Stimulated activated naive CD4-positive, alpha-beta T cell (primary cell): ENCODE measurements at regions not wholly inside any gene's neighbourhood (a gene's known extent, or its start where the extent isn't known, plus 50 kb on each side); places are given as distances from the start of the nearest gene placed in this dataset.
"Not testable (repeated sequence)": the region's sequence is repeated elsewhere in the genome, so short reads cannot be mapped to it uniquely, and the experiment has no call there.

Experiments used
- DNase-seq, 6 experiments: peaks; one replicate each; lab custom pipeline; 2025; lab: John Stamatoyannopoulos, UW

DNA sequence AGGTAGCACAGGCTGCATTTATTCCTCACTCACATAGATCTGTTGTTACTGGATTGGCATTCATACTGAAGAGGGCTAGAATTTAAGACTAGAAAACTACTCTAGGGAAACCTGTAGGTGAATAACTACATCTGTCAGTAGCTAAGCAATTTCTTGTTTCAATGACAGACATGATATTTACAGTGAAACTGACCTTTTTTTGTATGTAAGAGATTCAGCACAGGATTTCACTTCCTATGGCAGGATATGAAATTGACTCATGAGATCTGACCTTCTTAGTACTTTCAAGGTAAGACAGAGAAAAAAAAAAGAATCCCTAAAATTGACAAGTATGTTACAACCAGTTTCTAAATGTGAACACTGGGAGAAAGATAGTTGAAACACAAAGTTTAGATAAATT, 189.8 kb upstream of the SLC16A7 start:
- no peak for DNase-seq

DNA sequence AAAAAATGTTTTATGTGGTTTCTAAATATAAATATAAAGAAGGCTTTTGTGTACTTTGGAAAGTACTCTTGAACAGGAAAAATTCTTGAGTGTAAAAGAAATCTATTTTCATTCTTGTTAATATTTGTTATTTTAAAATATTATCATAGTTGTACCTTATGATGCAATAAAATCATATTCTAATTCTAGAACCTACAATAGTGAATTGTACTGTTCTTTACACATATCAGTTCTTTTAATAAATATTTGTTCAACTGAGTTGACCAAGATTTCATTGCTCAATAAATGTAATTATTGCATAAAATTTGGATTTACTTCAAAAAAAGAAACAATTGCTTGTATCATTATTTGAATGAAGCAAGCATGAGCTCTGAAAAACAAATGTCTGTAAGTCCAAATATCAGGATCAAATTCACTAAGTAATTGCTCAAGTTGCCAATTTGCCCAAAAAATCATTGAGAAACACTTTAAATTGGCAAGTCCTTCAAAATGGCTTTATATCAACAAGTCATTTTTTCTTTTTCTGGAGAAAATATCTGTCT, 191.6 kb upstream of the SLC16A7 start:
- no peak for DNase-seq

- DNase-seq: peak in 3 of 6 experiments; percentile 1 to 41 (median 38)
These were observed 192.4 kb upstream of the SLC16A7 start for GRCh38 chr12:59403259-59403932.

DNA sequence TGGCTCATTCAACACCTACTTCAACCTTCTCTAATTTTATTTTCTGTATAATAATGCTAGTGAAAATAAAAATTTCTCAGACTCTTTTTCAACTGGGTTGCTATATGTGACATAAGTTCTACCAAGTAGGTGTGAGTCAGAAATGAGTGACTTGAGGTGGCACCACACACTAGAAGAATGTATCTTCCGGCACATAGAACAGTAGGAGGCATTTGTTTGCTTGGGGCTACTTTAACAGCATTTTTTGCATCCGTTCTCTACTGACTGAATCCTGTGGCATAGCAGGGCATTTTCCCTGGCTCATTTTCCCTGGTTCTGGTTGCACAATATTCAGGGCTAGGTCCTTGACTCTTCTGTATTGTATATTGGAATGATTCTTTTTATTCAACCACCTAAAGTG, 194.0 kb upstream of the SLC16A7 start:
- DNase-seq: no peak

GRCh38 chr12:59398164-59398563, 197.7 kb upstream of the SLC16A7 start:
- DNase-seq: no peak

- no peak for DNase-seq
These were observed 198.9 kb upstream of the SLC16A7 start for GRCh38 chr12:59396919-59397318.

DNA sequence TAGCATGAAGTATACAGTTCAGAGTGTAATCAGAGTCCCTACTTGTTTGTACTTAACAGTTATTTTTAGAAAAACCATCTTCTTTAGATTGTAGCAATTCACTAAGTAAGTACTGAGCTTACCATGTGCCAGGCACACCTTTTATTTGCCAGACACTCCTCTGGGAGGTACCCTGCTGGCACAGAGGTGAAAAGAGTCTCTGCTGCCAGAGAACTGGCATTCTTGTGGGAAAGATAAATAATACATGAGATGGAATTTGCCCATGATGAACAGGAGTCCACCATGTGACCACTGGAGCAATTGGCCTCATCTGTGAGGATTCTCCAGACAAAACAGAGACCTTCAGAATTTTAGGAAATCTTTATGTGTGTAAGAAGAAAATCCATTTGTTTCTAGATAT, 199.3 kb upstream of the SLC16A7 start:
- DNase-seq: no peak

- DNase-seq: not testable (repeated sequence)
These were observed 200.5 kb upstream of the SLC16A7 start for GRCh38 chr12:59395310-59395709.

DNA sequence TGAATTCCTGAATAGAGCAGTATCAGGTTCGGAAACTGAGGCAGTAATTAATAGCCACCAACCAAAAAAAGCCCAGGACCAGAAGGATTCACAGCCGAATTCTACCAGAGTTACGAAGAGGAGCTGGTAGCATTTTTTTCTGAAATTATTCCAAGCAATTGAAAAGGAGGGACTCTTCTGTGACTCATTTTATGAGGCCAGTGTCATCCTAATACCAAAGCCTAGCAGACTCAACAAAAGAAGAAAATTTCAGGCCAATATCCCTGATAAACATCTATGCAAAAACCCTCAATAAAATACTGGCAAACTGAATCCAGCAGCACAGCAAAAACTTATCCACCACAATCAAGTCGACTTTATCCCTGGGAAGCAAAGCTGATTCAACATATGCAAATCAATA, 202.3 kb upstream of the SLC16A7 start:
- no peak for DNase-seq

- no peak for DNase-seq
These were observed 205.8 kb upstream of the SLC16A7 start for GRCh38 chr12:59389968-59390576.

- no peak for DNase-seq
These were observed 207.1 kb upstream of the SLC16A7 start for GRCh38 chr12:59388694-59389093.

DNA sequence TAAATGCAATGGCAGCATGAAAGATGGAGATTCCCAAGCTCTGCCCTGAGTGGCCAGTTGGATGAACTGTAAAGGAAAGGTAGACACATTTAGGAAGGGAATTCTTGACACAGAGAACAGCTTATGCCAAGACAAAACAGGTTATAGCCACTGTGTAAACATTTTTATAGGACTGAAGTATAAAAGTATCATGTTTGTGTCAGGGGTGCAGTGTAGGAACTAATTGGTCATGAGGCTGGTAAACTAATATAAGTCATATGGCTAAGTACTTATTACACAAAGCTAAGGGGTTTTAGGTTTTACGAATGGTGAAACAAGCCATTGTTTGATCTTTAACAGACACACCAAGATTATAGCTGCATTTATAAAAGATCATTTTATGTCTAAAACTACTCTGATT, 207.7 kb upstream of the SLC16A7 start:
- no peak for DNase-seq

GRCh38 chr12:59386236-59386635, 209.6 kb upstream of the SLC16A7 start:
- DNase-seq: no peak

DNA sequence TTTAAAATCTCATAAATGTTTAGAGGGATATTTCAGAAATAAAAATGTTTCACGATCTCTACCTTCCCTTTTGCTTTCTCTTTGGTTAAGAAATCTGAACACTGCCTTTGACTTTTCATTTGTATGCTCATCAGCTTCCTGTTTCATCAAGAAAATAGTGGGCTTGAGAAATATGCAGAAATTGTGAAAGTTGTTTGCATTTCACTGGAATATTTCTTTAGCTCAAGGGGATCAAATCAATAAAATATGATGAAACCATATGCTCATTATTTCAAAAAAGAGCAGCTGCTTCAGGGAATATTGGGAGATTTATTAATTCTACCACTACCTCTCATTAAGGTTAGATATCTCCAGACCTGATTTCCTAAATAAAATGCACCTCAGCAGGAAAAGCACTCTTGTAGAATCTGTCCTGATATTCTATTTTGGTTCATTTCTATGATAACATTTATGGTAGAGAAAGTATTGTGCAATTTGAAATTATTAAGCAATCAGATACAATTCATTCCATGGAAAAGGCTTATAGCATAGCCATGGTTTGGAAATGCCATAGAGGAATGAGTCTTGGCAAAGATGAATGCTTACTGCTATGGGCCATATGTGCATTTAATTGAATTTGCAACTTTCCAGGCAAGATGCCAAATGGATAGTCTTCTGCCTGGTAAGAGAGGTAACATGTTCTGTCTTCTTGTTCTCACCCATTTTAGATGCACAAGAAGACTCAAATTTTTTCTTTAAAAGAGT, 212.6 kb upstream of the SLC16A7 start:
- DNase-seq: no peak

DNA sequence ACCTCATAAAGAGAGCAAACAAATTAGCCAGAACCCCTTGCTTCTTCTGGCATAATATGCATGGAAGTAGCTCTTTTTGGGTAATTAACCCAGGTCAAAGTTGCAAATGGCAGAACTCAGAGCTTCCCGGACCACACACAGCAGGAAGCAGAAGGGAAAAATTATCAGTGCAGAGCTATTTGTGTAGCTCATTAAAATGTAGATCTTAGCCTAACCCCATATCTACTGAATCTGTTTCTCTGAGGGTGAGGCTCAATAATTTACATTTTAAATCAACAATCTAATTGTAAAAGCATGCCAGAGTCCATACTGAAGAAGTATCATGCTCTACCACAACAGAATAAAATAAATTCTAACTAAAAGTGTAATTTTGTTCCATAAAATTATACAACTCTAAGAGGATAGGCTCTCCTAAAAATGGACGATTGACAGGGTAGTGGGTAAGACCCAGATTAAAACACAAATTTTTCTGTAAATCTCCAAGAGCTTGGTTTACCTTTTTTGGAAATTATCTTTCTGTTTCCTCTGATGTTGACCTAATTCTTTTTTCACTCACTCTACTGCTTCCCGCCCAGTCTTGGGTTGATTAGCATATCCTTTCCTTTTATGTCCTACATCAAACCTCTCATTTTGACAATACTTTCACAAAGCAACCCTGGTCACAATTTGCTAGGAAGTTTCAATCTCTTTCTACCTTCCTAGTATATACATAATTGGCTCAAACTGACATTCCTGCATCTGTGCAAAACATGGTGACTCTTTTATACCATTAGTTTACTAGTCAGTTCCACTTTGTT, 213.3 kb upstream of the SLC16A7 start:
- DNase-seq: no peak

DNA sequence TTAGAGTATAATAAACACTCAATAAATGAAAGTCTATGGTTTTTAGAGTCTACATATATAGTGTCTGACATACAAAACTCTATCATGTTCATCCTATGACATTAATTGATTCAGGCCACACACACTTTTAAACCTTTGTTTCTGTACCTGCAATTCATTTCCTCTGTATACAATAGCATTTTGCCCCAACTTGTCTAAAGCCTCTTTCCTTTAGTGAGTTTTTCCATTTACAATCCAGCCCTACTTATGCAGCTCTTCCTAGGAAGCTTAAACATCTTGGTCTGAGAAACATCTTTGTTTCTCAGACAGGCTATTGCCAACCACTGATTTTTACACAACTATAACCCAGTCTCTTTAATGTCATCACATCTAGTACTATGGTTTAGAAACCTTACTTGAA, 214.7 kb upstream of the SLC16A7 start:
- no peak for DNase-seq

DNA sequence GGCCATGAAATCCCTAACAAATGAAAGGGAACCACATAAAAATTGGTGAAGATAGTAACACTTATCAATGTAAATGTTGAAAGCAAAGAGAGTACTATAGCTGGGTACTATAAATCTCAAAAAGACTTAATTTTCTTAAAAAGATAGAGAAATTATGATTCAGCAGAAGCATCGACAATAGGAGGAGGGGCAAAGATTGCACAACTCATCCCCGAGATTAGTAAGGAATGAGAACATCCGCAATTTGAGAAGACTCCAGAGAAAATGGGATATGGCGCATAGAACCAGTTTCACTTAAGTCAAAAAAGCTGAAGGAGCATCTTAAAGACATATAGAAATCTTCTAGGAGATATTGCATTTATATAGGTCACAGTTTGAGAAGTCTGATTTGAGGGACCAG, 220.2 kb upstream of the SLC16A7 start:
- DNase-seq: no peak

GRCh38 chr12:59374783-59375182, 221.0 kb upstream of the SLC16A7 start:
- no peak for DNase-seq

DNA sequence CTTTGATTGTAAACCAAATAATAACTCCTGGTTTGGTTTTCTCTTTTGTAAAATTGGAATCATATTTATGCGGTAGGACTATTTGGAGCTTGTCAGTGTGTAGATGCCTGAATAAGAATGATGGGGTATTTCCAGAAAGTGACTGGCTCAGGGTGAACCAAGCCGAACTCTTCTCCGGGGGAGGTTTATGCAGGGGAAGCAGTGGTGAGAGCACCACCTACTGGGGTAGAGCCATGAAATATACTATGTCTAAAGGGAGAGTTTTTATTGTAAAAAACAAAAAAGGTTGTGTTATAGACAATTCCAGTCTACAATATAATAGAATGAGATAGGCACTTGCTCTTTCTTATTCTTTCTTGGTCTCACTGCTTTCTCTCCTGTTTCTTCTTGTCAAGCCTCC, 222.9 kb upstream of the SLC16A7 start:
- no peak for DNase-seq

GRCh38 chr12:59370933-59371332, 224.9 kb upstream of the SLC16A7 start:
- DNase-seq: no peak

- DNase-seq: no peak
These were observed 230.7 kb upstream of the SLC16A7 start for GRCh38 chr12:59365133-59365532.

DNA sequence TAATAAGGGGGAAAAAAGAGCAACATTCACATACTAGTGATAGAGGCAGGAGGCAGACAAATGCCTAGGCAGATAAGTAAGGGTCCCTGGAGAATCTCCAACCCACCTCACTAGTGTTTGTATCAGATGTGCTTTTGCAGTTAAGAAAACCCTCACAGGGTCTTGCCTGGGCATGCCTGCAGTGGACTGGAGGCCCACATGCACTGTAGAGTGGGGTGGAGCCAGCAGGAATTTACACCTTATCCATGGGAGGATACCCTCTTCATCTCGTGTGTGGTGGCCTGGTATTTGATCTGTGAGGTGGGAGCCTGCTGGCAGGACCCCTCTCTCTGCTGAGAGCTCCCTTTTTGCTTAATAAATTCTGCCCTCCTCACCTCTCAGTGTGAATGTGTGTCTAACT, 238.0 kb upstream of the SLC16A7 start:
- no peak for DNase-seq
